ENCODE measurements at regions not wholly inside any gene's neighbourhood (a gene's known extent, or its start where the extent isn't known, plus 50 kb on each side); places are given as distances from the start of the nearest gene placed in this dataset.
"Not testable (repeated sequence)": the region's sequence is repeated elsewhere in the genome, so short reads cannot be mapped to it uniquely, and the experiment has no call there.

- no peak for DNase-seq
Measured at GRCh38 chr4:138790706-138791340, 224.8 kb upstream of the NOCT start.

DNA sequence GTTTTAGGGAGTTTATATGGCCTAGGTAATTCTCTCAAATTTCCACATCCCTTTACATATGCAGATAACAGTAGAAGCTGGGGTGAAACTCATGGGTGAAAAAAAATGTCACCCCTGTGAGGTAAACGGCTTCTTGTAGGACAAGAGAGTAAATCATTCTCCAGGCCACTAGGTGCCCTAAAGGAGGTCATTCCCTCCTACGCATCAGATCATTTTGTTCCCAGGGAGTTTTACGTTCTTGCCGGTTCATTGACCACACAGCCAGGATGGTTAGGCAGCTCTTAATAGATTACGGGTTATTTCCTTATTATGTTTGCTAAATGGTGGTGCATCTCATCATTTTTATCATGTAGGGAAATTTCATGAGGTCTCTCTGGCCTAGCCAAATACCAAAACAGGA lies 225.8 kb upstream of the NOCT start:
- DNase-seq = peak; percentile 26

GRCh38 chr4:138788857-138789256 lies 226.7 kb upstream of the NOCT start:
- no peak for DNase-seq

- no peak for DNase-seq
Measured at GRCh38 chr4:138788267-138788790, 227.3 kb upstream of the NOCT start.

DNA sequence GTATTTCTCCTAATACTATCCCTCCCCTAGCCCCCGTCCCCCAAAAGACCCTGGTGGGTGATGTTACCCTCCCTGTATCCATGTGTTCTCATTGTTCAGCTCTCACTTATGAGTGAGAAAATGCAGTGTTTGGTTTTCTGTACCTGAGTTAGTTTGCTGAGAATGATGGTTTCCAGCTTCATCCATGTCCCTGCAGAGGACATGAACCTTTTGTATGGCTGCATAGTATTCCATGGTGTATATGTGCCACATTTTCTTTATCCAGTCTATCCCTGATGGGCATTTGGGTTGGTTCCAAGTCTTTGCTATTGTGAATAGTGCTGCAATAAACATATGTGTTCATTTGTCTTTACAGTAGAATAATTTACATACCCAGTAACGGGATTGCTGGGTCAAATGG lies 235.8 kb upstream of the NOCT start:
- not testable (repeated sequence) for DNase-seq

DNA sequence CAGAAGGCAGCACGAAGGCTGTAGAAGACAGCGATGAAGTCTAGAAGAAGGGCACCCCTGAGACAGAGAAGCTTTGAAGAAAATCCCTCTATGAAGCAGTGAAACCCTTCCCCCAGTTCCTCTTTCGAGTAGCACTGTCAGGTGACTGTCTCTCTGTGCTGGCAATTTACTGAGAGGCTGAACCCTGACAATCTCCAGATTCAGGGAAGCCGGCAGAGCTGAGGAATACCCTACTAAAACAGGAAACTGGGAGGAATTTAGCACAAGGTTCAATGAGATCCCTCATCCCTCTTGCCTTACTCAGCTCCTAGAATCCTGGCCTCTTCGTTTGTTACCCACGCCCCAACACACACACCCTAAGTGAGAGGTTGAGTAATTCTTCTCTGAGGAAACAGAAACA lies 239.7 kb upstream of the NOCT start:
- no peak for DNase-seq

GRCh38 chr4:138775489-138775888 lies 240.1 kb upstream of the NOCT start:
- no peak for DNase-seq

DNA sequence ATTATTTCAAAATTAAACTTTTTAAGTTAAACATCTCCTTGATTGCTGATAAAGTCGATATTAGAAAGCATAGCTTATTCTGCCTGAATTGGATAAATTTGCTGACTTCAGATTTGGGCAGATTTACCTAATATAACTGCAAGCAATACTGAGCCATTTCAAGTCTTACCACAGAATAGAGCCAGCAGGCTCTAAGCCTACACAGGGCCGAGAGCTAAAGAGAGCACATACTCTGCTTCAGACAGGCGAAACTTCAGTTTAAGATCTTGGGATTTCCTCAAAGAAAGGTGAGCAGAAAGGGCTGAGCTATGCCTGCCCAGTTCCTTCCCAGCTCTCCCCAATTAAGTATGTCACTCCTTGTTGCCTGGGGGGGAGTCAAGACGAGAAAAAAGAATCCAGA lies 240.6 kb upstream of the NOCT start:
- DNase-seq = no peak

GRCh38 chr4:138774125-138774524 lies 241.5 kb upstream of the NOCT start:
- DNase-seq = not testable (repeated sequence)

GRCh38 chr4:138773321-138773720 lies 242.3 kb upstream of the NOCT start:
- peak; percentile 30 for DNase-seq

- no peak for DNase-seq
Measured at GRCh38 chr4:138772366-138772765, 243.2 kb upstream of the NOCT start.

DNA sequence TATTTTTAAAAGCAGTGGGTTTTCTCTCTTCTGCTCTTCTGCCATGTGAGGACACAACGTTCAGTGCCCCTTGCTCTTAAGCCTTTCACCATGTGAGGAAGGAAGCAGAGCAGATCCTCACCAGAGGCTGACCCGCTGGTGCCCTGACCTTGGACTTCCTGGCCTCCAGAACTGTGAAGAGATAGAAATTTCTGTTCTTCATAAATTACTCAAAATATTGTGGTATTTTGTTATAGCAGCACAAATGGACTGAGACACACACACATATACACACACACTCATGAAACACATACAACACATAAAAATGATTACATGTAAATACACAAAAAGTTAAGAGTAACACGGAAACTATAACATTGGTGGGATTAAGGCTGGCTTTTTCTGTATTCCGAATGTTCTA lies 244.8 kb upstream of the NOCT start:
- DNase-seq = peak; percentile 61

- DNase-seq = no peak
Measured at GRCh38 chr4:138766332-138766731, 249.2 kb upstream of the NOCT start.

- no peak for DNase-seq
Measured at GRCh38 chr4:138765442-138765841, 250.1 kb upstream of the NOCT start.

GRCh38 chr4:138761638-138762220 lies 253.9 kb upstream of the NOCT start:
- DNase-seq = no peak

DNA sequence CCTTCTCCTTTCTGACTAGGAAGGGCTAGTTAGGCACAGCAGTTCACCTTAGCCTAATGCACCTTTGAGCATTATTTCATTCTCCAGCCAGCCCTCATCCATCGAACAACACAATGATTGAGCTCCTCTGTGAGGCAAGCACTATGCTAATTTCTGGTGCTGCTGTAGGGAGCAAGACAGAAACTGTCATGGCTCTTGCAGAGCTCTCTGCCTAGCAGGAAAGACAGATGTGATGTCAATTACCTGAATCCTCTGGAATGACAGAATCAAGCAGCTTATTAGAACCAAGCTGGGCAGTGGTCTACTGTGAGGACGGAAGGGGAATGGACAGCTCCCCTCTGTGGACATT lies 256.1 kb upstream of the NOCT start:
- DNase-seq = no peak

GRCh38 chr4:138758876-138759553 lies 256.6 kb upstream of the NOCT start:
- DNase-seq = no peak

DNA sequence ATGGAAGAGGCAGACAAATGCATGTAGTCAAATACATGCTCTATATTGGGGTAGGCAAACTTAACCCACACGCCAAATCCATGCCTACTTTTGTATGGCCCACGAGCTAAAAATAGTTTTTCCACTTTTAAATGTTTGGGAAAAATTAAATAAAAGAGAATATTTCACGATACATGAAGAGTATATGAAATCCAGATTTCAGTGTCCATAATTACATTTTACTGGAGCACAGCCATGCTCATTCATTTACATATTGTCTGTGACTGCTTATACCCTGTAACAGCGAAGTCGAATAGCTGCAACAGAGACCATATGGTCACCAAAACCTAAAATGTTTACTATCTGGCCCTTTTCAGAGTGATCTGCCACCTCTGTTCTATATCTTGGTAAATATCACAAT lies 257.4 kb upstream of the NOCT start:
- DNase-seq = no peak

- no peak for DNase-seq
Measured at GRCh38 chr4:138757432-138757831, 258.1 kb upstream of the NOCT start.

DNA sequence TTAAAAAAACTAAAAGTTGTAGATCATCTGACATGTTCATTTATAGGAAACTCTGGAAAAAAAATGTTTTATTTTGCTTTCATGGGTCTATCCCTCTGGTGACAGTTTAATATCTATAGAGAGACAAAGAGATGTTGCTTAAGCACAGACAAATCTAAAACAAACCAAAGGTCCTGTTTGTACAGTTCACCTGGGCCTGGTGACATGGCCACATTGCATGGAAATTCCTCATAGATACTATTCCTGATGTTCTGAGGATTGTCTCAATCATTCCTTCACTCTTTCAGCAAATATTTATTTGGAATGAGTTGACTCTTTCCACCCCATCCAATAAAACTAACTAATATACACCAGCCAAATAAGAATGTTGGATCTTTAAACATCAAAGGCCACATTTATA lies 259.1 kb upstream of the NOCT start:
- DNase-seq = no peak

GRCh38 chr4:138751309-138751708 lies 264.3 kb upstream of the NOCT start:
- DNase-seq = no peak

DNA sequence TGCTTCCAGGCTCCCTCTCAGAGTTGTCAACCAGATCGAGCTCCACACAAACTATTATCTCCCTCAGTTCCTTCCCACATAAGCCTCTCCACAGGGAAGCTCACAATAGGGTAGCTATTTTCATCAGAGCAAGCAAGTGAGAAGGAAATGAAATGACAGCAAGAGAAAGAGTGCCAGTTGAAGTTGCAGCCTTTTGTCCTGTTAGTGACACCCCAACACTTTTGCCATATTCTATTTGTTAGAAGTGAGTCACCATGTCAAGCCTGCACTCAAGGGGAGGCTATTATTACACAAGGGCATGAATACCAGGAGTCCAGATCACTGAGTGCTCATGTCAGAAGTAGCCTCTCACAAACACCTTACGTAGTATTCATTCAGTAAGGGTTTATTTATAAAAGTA lies 266.3 kb upstream of the NOCT start:
- no peak for DNase-seq

DNA sequence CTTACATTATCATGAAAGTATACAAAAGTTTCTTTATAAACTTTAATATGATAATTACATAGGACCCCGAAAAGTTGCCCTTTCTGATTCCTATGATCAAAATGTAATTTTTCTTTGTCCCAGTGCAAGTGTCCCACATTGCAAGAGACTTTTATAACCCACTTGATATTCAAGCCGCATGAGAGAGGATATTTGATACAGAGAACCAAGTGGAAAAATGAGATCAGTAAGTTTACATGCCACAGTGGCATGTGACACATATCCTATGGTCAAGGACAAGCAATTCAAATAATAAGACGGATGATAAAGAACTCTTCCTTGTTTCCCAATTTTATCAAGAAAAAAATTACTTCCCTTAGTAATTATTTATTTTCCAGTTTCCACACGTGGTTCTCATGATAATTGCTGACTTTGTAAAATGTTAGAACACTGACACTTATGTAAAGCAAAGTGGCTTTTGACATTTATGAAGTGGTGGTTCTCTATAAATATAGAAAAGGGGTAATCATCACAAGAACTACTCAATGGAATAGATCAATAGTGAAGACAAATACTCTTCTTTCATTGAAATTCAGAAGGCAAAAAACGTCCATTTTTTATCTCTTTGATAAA lies 273.7 kb upstream of the NOCT start:
- no peak for DNase-seq

Data from NCI-H82 (cell line).